GM23338 (cell line): ENCODE measurements at regions not wholly inside any gene's neighbourhood (a gene's known extent, or its start where the extent isn't known, plus 50 kb on each side); places are given as distances from the start of the nearest gene placed in this dataset.

Experiments used
- ATAC-seq: fragments of 200-7000 bp; cut with Tn5 transposase; 3 replicates; pipeline ENCODE4 v1.9.1; 2020
- DNase-seq: peaks from one replicate; pipeline ENCODE4 v3.0.0-alpha.2; 2015; ENCODE audit warnings: low spot score
- H2AFZ ChIP-seq: fragments of 200-600 bp; sonication (generic); 2 replicates; pipeline ENCODE4 v1.8.0; 2016; ENCODE audit warnings: antibody characterized with exemption, mild to moderate bottlenecking, moderate library complexity
- H3F3A ChIP-seq: fragments of 200-600 bp; sonication (generic); replicated peaks from 2 replicates; pipeline ENCODE4 v1.8.0; 2017; ENCODE audit warnings: antibody characterized with exemption, mixed run types, low read depth
- H3K27ac ChIP-seq: fragments of 200-600 bp; sonication (generic); 2 replicates; pipeline ENCODE4 v1.6.1; 2016; ENCODE audit warnings: low read depth
- H3K27me3 ChIP-seq: fragments of 200-600 bp; sonication (generic); 2 replicates; pipeline ENCODE4 v1.8.0; 2016; ENCODE audit warnings: mild to moderate bottlenecking, mixed run types, moderate library complexity; ENCODE audit not compliant: insufficient read depth
- H3K36me3 ChIP-seq: fragments of 200-600 bp; sonication (generic); 2 replicates; pipeline ENCODE4 v1.8.0; 2016; ENCODE audit warnings: mild to moderate bottlenecking; ENCODE audit not compliant: insufficient read depth
- H3K4me1 ChIP-seq: fragments of 200-600 bp; sonication (generic); 2 replicates; pipeline ENCODE4 v1.8.0; 2016; ENCODE audit warnings: mild to moderate bottlenecking, moderate library complexity; ENCODE audit not compliant: insufficient read depth
- H3K4me2 ChIP-seq: fragments of 200-600 bp; sonication (generic); 2 replicates; pipeline ENCODE4 v1.7.1; 2017; ENCODE audit warnings: mixed run types
- H3K4me3 ChIP-seq: fragments of 200-600 bp; sonication (generic); 2 replicates; pipeline ENCODE4 v1.6.1; 2016; ENCODE audit warnings: mixed run types
- H3K79me2 ChIP-seq: fragments of 200-600 bp; sonication (generic); replicated peaks from 2 replicates; pipeline ENCODE4 v1.8.0; 2017; ENCODE audit warnings: mild to moderate bottlenecking; ENCODE audit not compliant: insufficient read depth
- H3K9me2 ChIP-seq: fragments of 200-600 bp; sonication (generic); 2 replicates; pipeline ENCODE4 v1.8.0; 2017; ENCODE audit not compliant: insufficient read depth
- H4K20me1 ChIP-seq: fragments of 200-600 bp; sonication (generic); replicated peaks from 2 replicates; pipeline ENCODE4 v1.8.0; 2017; ENCODE audit warnings: mild to moderate bottlenecking; ENCODE audit not compliant: insufficient read depth
- H3K27ac Mint-ChIP-seq: 2 replicates; pipeline ENCODE4 v1.8.0; 2020; ENCODE audit warnings: inconsistent platforms, mild to moderate bottlenecking, moderate library complexity, mixed read lengths
- H3K27me3 Mint-ChIP-seq: 3 replicates; pipeline ENCODE4 v1.8.0; 2022; ENCODE audit warnings: low read depth, mild to moderate bottlenecking, moderate library complexity, mixed read lengths, inconsistent platforms; ENCODE audit not compliant: insufficient read depth, poor library complexity
- H3K36me3 Mint-ChIP-seq: 3 replicates; pipeline ENCODE4 v1.8.0; 2021; ENCODE audit warnings: low read depth, mild to moderate bottlenecking, inconsistent platforms, moderate library complexity, mixed read lengths
- H3K4me1 Mint-ChIP-seq: 3 replicates; pipeline ENCODE4 v1.8.0; 2020; ENCODE audit warnings: mild to moderate bottlenecking, inconsistent platforms, mixed read lengths
- H3K4me3 Mint-ChIP-seq: 3 replicates; pipeline ENCODE4 v1.8.0; 2021; ENCODE audit warnings: moderate library complexity, mild to moderate bottlenecking, inconsistent platforms, mixed read lengths
- H3K9me3 Mint-ChIP-seq: 3 replicates; pipeline ENCODE4 v1.8.0; 2020; ENCODE audit warnings: moderate library complexity, mild to moderate bottlenecking, inconsistent platforms, mixed read lengths
- CTCF ChIP-seq, 2 experiments: fragments of 200-600 bp in 1 of 2; sonication (generic) in 1 of 2; conservative IDR thresholded peaks; 2 replicates each; pipeline versions ENCODE4 v1.5.1 to v1.6.1; 2016 to 2017; ENCODE audit warnings: antibody characterized with exemption in 2 of 2, low read depth in 2 of 2, mild to moderate bottlenecking in 2 of 2, moderate library complexity in 1 of 2
- ETS1 ChIP-seq: IDR thresholded peaks from 2 replicates; pipeline ENCODE4 v1.6.1; 2016; ENCODE audit warnings: antibody characterized with exemption
- EZH2 ChIP-seq: fragments of 200-600 bp; sonication (generic); IDR thresholded peaks from one replicate; pipeline ENCODE4 v1.8.0; 2017; ENCODE audit warnings: antibody characterized with exemption, mild to moderate bottlenecking, low read depth; ENCODE audit not compliant: unreplicated experiment
- EZH2phosphoT487 ChIP-seq: fragments of 200-600 bp; sonication (generic); IDR thresholded peaks from one replicate; pipeline ENCODE4 v1.8.1; 2018; ENCODE audit warnings: antibody characterized with exemption; ENCODE audit not compliant: unreplicated experiment
- NANOG ChIP-seq: IDR thresholded peaks from 2 replicates; pipeline ENCODE4 v1.6.1; 2016; ENCODE audit warnings: antibody characterized with exemption, borderline replicate concordance
- REST ChIP-seq: IDR thresholded peaks from one replicate; pipeline ENCODE4 v1.6.1; 2018; ENCODE audit warnings: antibody characterized with exemption; ENCODE audit not compliant: unreplicated experiment
- STAT1 ChIP-seq: IDR thresholded peaks from one replicate; pipeline ENCODE4 v1.6.1; 2016; ENCODE audit warnings: antibody characterized with exemption; ENCODE audit not compliant: unreplicated experiment
- ZNF114 ChIP-seq: fragments of 250-450 bp; sonication (Bioruptor Pico); IDR thresholded peaks from 2 replicates; pipeline ENCODE4 v1.5.0; 2020; ENCODE audit warnings: mild to moderate bottlenecking, moderate library complexity
- ZNF331 ChIP-seq: fragments of 250-450 bp; sonication (Bioruptor Pico); IDR thresholded peaks from 2 replicates; pipeline ENCODE4 v1.5.0; 2020; ENCODE audit warnings: low read depth, mild to moderate bottlenecking, moderate library complexity
- ZNF462 ChIP-seq: fragments of 250-450 bp; sonication (Bioruptor Pico); IDR thresholded peaks from 2 replicates; pipeline ENCODE4 v1.5.0; 2020; ENCODE audit warnings: mild to moderate bottlenecking, moderate library complexity

GRCh38 chr12:91311081-91311480, 128.5 kb upstream of the DCN start:
- no peak overlapping the region for H3K27ac Mint-ChIP-seq
- Histone ChIP-seq H3K4me1 (no peaks in the 10 kb centered on the region), H3K27ac (no peak overlapping the region), H3K4me3 (no peak overlapping the region), H4K20me1 (no peaks in the 10 kb centered on the region), H3F3A (no peaks in the 10 kb centered on the region), H3K9me2 (peaks cover 3% of the 10 kb centered on the region; the same call in 1 of the 2 replicates), H3K36me3 (no peaks in the 10 kb centered on the region), H3K79me2 (no peaks in the 10 kb centered on the region), H2AFZ (no peak overlapping the region), H3K4me2 (no peak overlapping the region), H3K27me3 (no peaks in the 10 kb centered on the region)
- DNase-seq (no peak), ATAC-seq (no peak)
- H3K36me3 Mint-ChIP-seq: no peaks in the 10 kb centered on the region
- no peaks in the 10 kb centered on the region for H3K9me3 Mint-ChIP-seq
- peaks cover 1% of the 10 kb centered on the region; the same call in 1 of the 3 replicates for H3K4me1 Mint-ChIP-seq
- H3K4me3 Mint-ChIP-seq: no peak overlapping the region
- TF ChIP-seq ZNF331 (CRISPR knock-in tag) (no peak), ETS1 (no peak), REST (no peak), ZNF462 (CRISPR knock-in tag) (no peak), EZH2 (no peak), STAT1 (no peak), CTCF (conservative IDR thresholded peaks at IDR 0.05; ENCODE audit: low read depth in 2 of 2) (no peak), NANOG (no peak), EZH2phosphoT487 (no peak), ZNF114 (CRISPR knock-in tag) (no peak)
- no peaks in the 10 kb centered on the region for H3K27me3 Mint-ChIP-seq
